HepG2 (cell line): ENCODE measurements at regions not wholly inside any gene's neighbourhood (a gene's known extent, or its start where the extent isn't known, plus 50 kb on each side); places are given as distances from the start of the nearest gene placed in this dataset.

Experiments
- BRCA1 ChIP-seq: sonication (generic); formaldehyde crosslinking; IDR thresholded peaks from 2 replicates; pipeline ENCODE4 v1.4.0; 2020; ENCODE audit warnings: missing genetic modification reagents
- CHCHD3 ChIP-seq: sonication (generic); formaldehyde crosslinking; IDR thresholded peaks from 2 replicates; pipeline ENCODE4 v1.8.0; 2022; ENCODE audit warnings: mild to moderate bottlenecking, missing genetic modification reagents, moderate library complexity
- CTCF ChIP-seq: sonication (generic); formaldehyde crosslinking; IDR thresholded peaks from 2 replicates; pipeline ENCODE4 v1.5.0; 2020; ENCODE audit warnings: mild to moderate bottlenecking, missing genetic modification reagents, moderate library complexity
- EZH2 ChIP-seq: conservative IDR thresholded peaks from 2 replicates; pipeline ENCODE4 v1.6.1; 2012; ENCODE audit warnings: mild to moderate bottlenecking, low read depth, low read length, moderate library complexity
- POLR2A ChIP-seq, 2 experiments: IDR thresholded peaks; 2 replicates each; pipeline ENCODE4 v1.6.1; 2011; ENCODE audit warnings: low read depth in 2 of 2, low read length in 2 of 2, mild to moderate bottlenecking in 1 of 2, moderate library complexity in 1 of 2; ENCODE audit not compliant: insufficient read depth in 1 of 2
- RFX5 ChIP-seq: IDR thresholded peaks from 2 replicates; pipeline ENCODE4 v1.6.1; 2011; ENCODE audit warnings: low read depth, low read length, improper control_type of control experiment
- SMAD1 ChIP-seq: sonication (generic); formaldehyde crosslinking; IDR thresholded peaks from 2 replicates; pipeline ENCODE4 v1.4.0; 2020; ENCODE audit warnings: missing genetic modification reagents, low read depth, mild to moderate bottlenecking, borderline replicate concordance
- SMARCC2 ChIP-seq: fragments of 450-650 bp; IDR thresholded peaks from 2 replicates; pipeline ENCODE4 v1.6.1; 2017; ENCODE audit warnings: antibody characterized with exemption, mild to moderate bottlenecking
- ZNF337 ChIP-seq: sonication (generic); formaldehyde crosslinking; IDR thresholded peaks from 2 replicates; pipeline ENCODE4 v1.5.1; 2020; ENCODE audit warnings: missing genetic modification reagents, low read depth, mild to moderate bottlenecking, borderline replicate concordance
- ZNF569 ChIP-seq: sonication (generic); formaldehyde crosslinking; IDR thresholded peaks from 2 replicates; pipeline ENCODE4 v1.5.0; 2020; ENCODE audit warnings: mild to moderate bottlenecking, missing genetic modification reagents, moderate library complexity, borderline replicate concordance

- TF ChIP-seq CHCHD3 (CRISPR knock-in tag) (no peak), BRCA1 (no peak), RFX5 (no peak), ZNF337 (CRISPR knock-in tag) (no peak), POLR2A (IDR thresholded peaks at IDR 0.05; ENCODE audit: insufficient read depth in 1 of 2, low read depth in 2 of 2, low read length in 2 of 2) (no peak), CTCF (no peak), SMAD1 (CRISPR knock-in tag) (no peak), EZH2 (no peak), ZNF569 (no peak), SMARCC2 (no peak)
These were observed 802.3 kb upstream of the PRR20A start for GRCh38 chr13:56338421-56338820.
